OCI-LY7 (cell line): ENCODE measurements at regions not wholly inside any gene's neighbourhood (a gene's known extent, or its start where the extent isn't known, plus 50 kb on each side); places are given as distances from the start of the nearest gene placed in this dataset.

Experiments used
- CTCF ChIP-seq: fragments of 200-600 bp; sonication (generic); conservative IDR thresholded peaks from 2 replicates; pipeline ENCODE4 v1.5.1; 2014; ENCODE audit warnings: mild to moderate bottlenecking, antibody characterized with exemption, low read length, moderate library complexity, mixed read lengths
- EZH2phosphoT487 ChIP-seq: fragments of 200-600 bp; sonication (generic); IDR thresholded peaks from 2 replicates; pipeline ENCODE4 v1.6.1; 2018; ENCODE audit warnings: low read depth, borderline replicate concordance, mild to moderate bottlenecking, mixed run types, antibody characterized with exemption, low read length, moderate library complexity, mixed read lengths

GRCh38 chr1:110787328-110788071 is 85.4 kb upstream of the CD53 start:
- peak; percentile 37; the same call in 1 of the 2 replicates for TF ChIP-seq CTCF
- no peak for TF ChIP-seq EZH2phosphoT487
